Muscle of arm (tissue), 1 donor: ENCODE measurements at regions not wholly inside any gene's neighbourhood (a gene's known extent, or its start where the extent isn't known, plus 50 kb on each side); places are given as distances from the start of the nearest gene placed in this dataset.
"Not testable (repeated sequence)": the region's sequence is repeated elsewhere in the genome, so short reads cannot be mapped to it uniquely, and the experiment has no call there.

Experiments
- DNase-seq: peaks from one replicate; pipeline ENCODE4 v3.0.0-alpha.2; 2013

GRCh38 chr6:109875973-109876372, 102.1 kb upstream of the GPR6 start:
- DNase-seq = no peak

GRCh38 chr6:109877028-109878004, 100.8 kb upstream of the GPR6 start:
- DNase-seq = no peak

GRCh38 chr6:109878005-109878690, 100.0 kb upstream of the GPR6 start:
- DNase-seq = not testable (repeated sequence)

GRCh38 chr6:109879081-109879480, 99.0 kb upstream of the GPR6 start:
- DNase-seq = not testable (repeated sequence)

- DNase-seq = no peak
These were observed 98.6 kb upstream of the GPR6 start for GRCh38 chr6:109879521-109879920.

GRCh38 chr6:109881069-109881468, 97.0 kb upstream of the GPR6 start:
- not testable (repeated sequence) for DNase-seq

- DNase-seq = not testable (repeated sequence)
These were observed 96.1 kb upstream of the GPR6 start for GRCh38 chr6:109881953-109882490.

GRCh38 chr6:109891924-109892323, 86.2 kb upstream of the GPR6 start:
- DNase-seq = peak; percentile 11

- no peak for DNase-seq
These were observed 85.4 kb upstream of the GPR6 start for GRCh38 chr6:109892451-109893435.

- DNase-seq = no peak
These were observed 84.5 kb upstream of the GPR6 start for GRCh38 chr6:109893606-109894005.

- no peak for DNase-seq
These were observed 83.9 kb upstream of the GPR6 start for GRCh38 chr6:109894181-109894580.

- no peak for DNase-seq
These were observed 81.8 kb upstream of the GPR6 start for GRCh38 chr6:109896341-109896740.

- DNase-seq = no peak
These were observed 81.1 kb upstream of the GPR6 start for GRCh38 chr6:109897025-109897424.

- no peak for DNase-seq
These were observed 80.5 kb upstream of the GPR6 start for GRCh38 chr6:109897561-109898080.

GRCh38 chr6:109901976-109902375, 76.1 kb upstream of the GPR6 start:
- DNase-seq = no peak

- DNase-seq = no peak
These were observed 75.2 kb upstream of the GPR6 start for GRCh38 chr6:109902870-109903269.

GRCh38 chr6:109910571-109910970, 67.5 kb upstream of the GPR6 start:
- no peak for DNase-seq

GRCh38 chr6:109912118-109912517, 66.0 kb upstream of the GPR6 start:
- no peak for DNase-seq

- DNase-seq = no peak
These were observed 65.2 kb upstream of the GPR6 start for GRCh38 chr6:109912952-109913351.

GRCh38 chr6:109915748-109916147, 62.4 kb upstream of the GPR6 start:
- DNase-seq = not testable (repeated sequence)

- DNase-seq = no peak
These were observed 61.4 kb upstream of the GPR6 start for GRCh38 chr6:109916759-109917158.
